GM21360 (cell line): ENCODE measurements at regions not wholly inside any gene's neighbourhood (a gene's known extent, or its start where the extent isn't known, plus 50 kb on each side); places are given as distances from the start of the nearest gene placed in this dataset.

Experiments
- ATAC-seq: cut with Tn5 transposase; IDR thresholded peaks from one replicate; pipeline ENCODE4 v1.9.1; 2021; ENCODE audit warnings: mild to moderate bottlenecking, moderate library complexity; ENCODE audit not compliant: unreplicated experiment

- ATAC-seq = no peak
Observed at GRCh38 chr12:93275589-93275988, 102.1 kb upstream of the NUDT4 start.

- ATAC-seq = no peak
Observed at GRCh38 chr12:93279565-93280412, 97.9 kb upstream of the NUDT4 start.

GRCh38 chr12:93287149-93287548 is 90.6 kb upstream of the NUDT4 start:
- ATAC-seq = no peak

- no peak for ATAC-seq
Observed at GRCh38 chr12:93288626-93289025, 89.1 kb upstream of the NUDT4 start.

GRCh38 chr12:93290391-93290790 is 87.3 kb upstream of the NUDT4 start:
- ATAC-seq = no peak

- no peak for ATAC-seq
Observed at GRCh38 chr12:93292213-93292612, 85.5 kb upstream of the NUDT4 start.

GRCh38 chr12:93292731-93293566 is 84.8 kb upstream of the NUDT4 start:
- no peak for ATAC-seq

GRCh38 chr12:93297032-93297431 is 80.7 kb upstream of the NUDT4 start:
- ATAC-seq = peak; percentile 93

GRCh38 chr12:93297536-93297935 is 80.2 kb upstream of the NUDT4 start:
- ATAC-seq = no peak

- no peak for ATAC-seq
Observed at GRCh38 chr12:93299262-93299846, 78.4 kb upstream of the NUDT4 start.

- ATAC-seq = no peak
Observed at GRCh38 chr12:93300611-93301021, 77.1 kb upstream of the NUDT4 start.

- ATAC-seq = no peak
Observed at GRCh38 chr12:93302331-93303229, 75.1 kb upstream of the NUDT4 start.

- ATAC-seq = no peak
Observed at GRCh38 chr12:93306636-93307035, 71.1 kb upstream of the NUDT4 start.

- no peak for ATAC-seq
Observed at GRCh38 chr12:93308281-93308680, 69.4 kb upstream of the NUDT4 start.

GRCh38 chr12:93311827-93312226 is 65.9 kb upstream of the NUDT4 start:
- ATAC-seq = no peak

- ATAC-seq = no peak
Observed at GRCh38 chr12:93314177-93314497, 63.6 kb upstream of the NUDT4 start.

- no peak for ATAC-seq
Observed at GRCh38 chr12:93315385-93315906, 62.3 kb upstream of the NUDT4 start.

GRCh38 chr12:93315907-93316622 is 61.7 kb upstream of the NUDT4 start:
- ATAC-seq = no peak

- ATAC-seq = no peak
Observed at GRCh38 chr12:93316623-93316971, 61.1 kb upstream of the NUDT4 start.

- no peak for ATAC-seq
Observed at GRCh38 chr12:93317227-93317626, 60.5 kb upstream of the NUDT4 start.
